Mesenchymal stem cell (in vitro differentiated cells and primary cell): ENCODE measurements at regions not wholly inside any gene's neighbourhood (a gene's known extent, or its start where the extent isn't known, plus 50 kb on each side); places are given as distances from the start of the nearest gene placed in this dataset.
A peak's percentile ranks its signal among the peaks of the same experiment; 100 is the strongest.

Source experiments
- DNase-seq: peaks from one replicate; pipeline ENCODE4 v3.0.0-alpha.2; 2013
- H2AFZ ChIP-seq: one replicate; pipeline ENCODE4 v1.6.1; 2013; ENCODE audit warnings: low read depth, mild to moderate bottlenecking, control low read depth, inconsistent platforms, low read length, moderate library complexity
- H2AK5ac ChIP-seq: 2 replicates; pipeline ENCODE4 v1.6.1; 2013; ENCODE audit warnings: low read length, moderate library complexity, mild to moderate bottlenecking, inconsistent platforms; ENCODE audit not compliant: severe bottlenecking
- H2BK120ac ChIP-seq: one replicate; pipeline ENCODE4 v1.6.1; 2013; ENCODE audit warnings: low read depth, mild to moderate bottlenecking, inconsistent platforms, low read length, moderate library complexity
- H2BK12ac ChIP-seq, 2 experiments: one replicate each; pipeline ENCODE4 v1.6.1; 2013; ENCODE audit warnings: inconsistent platforms in 2 of 2, low read length in 2 of 2, mild to moderate bottlenecking in 2 of 2, moderate library complexity in 2 of 2, control low read depth in 1 of 2
- H2BK15ac ChIP-seq: one replicate; pipeline ENCODE4 v1.6.1; 2013; ENCODE audit warnings: mild to moderate bottlenecking, low read depth, inconsistent platforms; ENCODE audit not compliant: poor library complexity, severe bottlenecking
- H2BK5ac ChIP-seq: 2 replicates; pipeline ENCODE4 v1.6.1; 2013; ENCODE audit warnings: low read depth, mild to moderate bottlenecking, low read length, control low read depth, inconsistent platforms; ENCODE audit not compliant: poor library complexity, severe bottlenecking
- H3K14ac ChIP-seq, 2 experiments: one replicate each; pipeline ENCODE4 v1.6.1; 2013; ENCODE audit warnings: inconsistent platforms in 2 of 2, low read length in 2 of 2, control low read depth in 1 of 2, mild to moderate bottlenecking in 1 of 2, moderate library complexity in 1 of 2
- H3K18ac ChIP-seq, 2 experiments: one replicate each; pipeline ENCODE4 v1.6.1; 2013; ENCODE audit warnings: inconsistent platforms in 2 of 2, low read length in 2 of 2, control low read depth in 1 of 2, low read depth in 1 of 2, mild to moderate bottlenecking in 1 of 2
- H3K23ac ChIP-seq, 2 experiments: one replicate each; pipeline ENCODE4 v1.6.1; 2013; ENCODE audit warnings: inconsistent platforms in 2 of 2, low read length in 2 of 2, mild to moderate bottlenecking in 2 of 2, moderate library complexity in 2 of 2, control low read depth in 1 of 2
- H3K27ac ChIP-seq: 2 replicates; pipeline ENCODE4 v1.5.1; 2013; ENCODE audit warnings: mild to moderate bottlenecking, moderate library complexity, low read length, control low read depth, inconsistent platforms; ENCODE audit not compliant: poor library complexity, severe bottlenecking
- H3K27me3 ChIP-seq, 2 experiments: 2 replicates each; pipeline versions ENCODE4 v1.6.1 to v1.7.0; 2013; ENCODE audit warnings: low read length in 2 of 2, mild to moderate bottlenecking in 2 of 2, moderate library complexity in 2 of 2, control low read depth in 1 of 2, inconsistent platforms in 1 of 2; ENCODE audit not compliant: control insufficient read depth in 1 of 2, insufficient read depth in 1 of 2
- H3K36me3 ChIP-seq, 2 experiments: 2 replicates each; pipeline versions ENCODE4 v1.6.1 to v1.7.0; 2013; ENCODE audit warnings: low read length in 2 of 2, control low read depth in 1 of 2, inconsistent platforms in 1 of 2, low read depth in 1 of 2, mild to moderate bottlenecking in 1 of 2; ENCODE audit not compliant: insufficient read depth in 2 of 2, control insufficient read depth in 1 of 2
- H3K4ac ChIP-seq, 2 experiments: one replicate each; pipeline ENCODE4 v1.6.1; 2013; ENCODE audit warnings: inconsistent platforms in 2 of 2, low read length in 2 of 2, mild to moderate bottlenecking in 2 of 2, moderate library complexity in 2 of 2, control low read depth in 1 of 2, low read depth in 1 of 2
- H3K4me1 ChIP-seq: 2 replicates; pipeline ENCODE4 v1.6.1; 2013; ENCODE audit warnings: low read depth, low read length, control low read depth; ENCODE audit not compliant: control insufficient read depth, insufficient read depth
- H3K4me2 ChIP-seq: 2 replicates; pipeline ENCODE4 v1.6.1; 2013; ENCODE audit warnings: low read length, mild to moderate bottlenecking, inconsistent platforms; ENCODE audit not compliant: poor library complexity, severe bottlenecking
- H3K4me3 ChIP-seq, 2 experiments: 2 replicates each; pipeline versions ENCODE4 v1.5.1 to v1.7.0; 2013; ENCODE audit warnings: low read length in 2 of 2, mild to moderate bottlenecking in 2 of 2, control low read depth in 1 of 2, low read depth in 1 of 2; ENCODE audit not compliant: insufficient read depth in 1 of 2
- H3K79me1 ChIP-seq: replicated peaks from 2 replicates; pipeline ENCODE4 v1.6.1; 2013; ENCODE audit warnings: mild to moderate bottlenecking, control low read depth, low read length, inconsistent platforms; ENCODE audit not compliant: poor library complexity, severe bottlenecking
- H3K9ac ChIP-seq: 2 replicates; pipeline ENCODE4 v1.7.0; 2013; ENCODE audit warnings: mild to moderate bottlenecking, low read length, moderate library complexity
- H3K9me3 ChIP-seq: 2 replicates; pipeline ENCODE4 v1.7.0; 2013; ENCODE audit warnings: mild to moderate bottlenecking, low read length; ENCODE audit not compliant: control insufficient read depth
- H4K8ac ChIP-seq: one replicate; pipeline ENCODE4 v1.6.1; 2013; ENCODE audit warnings: inconsistent platforms, mild to moderate bottlenecking, low read length, moderate library complexity
- H4K91ac ChIP-seq: one replicate; pipeline ENCODE4 v1.6.1; 2013; ENCODE audit warnings: mild to moderate bottlenecking, low read length, inconsistent platforms
- WGBS: methylation state at CpG from one replicate; pipeline ENCODE4 v1.1.7; 2013; ENCODE audit warnings: mixed read lengths; 5-methylcytosine and 5-hydroxymethylcytosine counted together

DNA sequence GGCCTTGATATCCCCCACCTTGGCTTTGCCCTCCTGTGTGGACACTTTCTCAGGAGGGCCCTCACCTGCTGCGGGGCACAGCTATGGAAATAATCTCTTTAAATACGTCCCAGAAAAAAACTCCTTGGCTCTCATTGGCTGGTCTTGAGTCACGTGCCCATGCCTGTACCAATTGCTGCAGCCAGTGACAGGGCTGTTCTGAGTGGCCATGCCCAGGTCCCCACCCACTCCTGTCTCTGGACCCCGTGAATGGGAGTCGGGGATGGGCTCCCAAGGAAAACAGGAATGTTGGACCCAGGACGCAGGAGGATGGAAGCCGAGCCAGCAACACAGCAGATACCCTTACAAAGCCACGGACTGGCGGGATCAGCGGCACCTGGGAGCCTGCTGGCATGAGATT is 53.1 kb upstream of the CDR2 start:
- WGBS: 97% methylated on average over 10 of the region's 10 CpGs
- DNase-seq: no peak
- Histone ChIP-seq H4K8ac (no peak overlapping the region), H3K4me1 (peaks cover 7% of the 10 kb centered on the region), H3K27ac (no peak overlapping the region), H2BK15ac (no peak overlapping the region), H3K23ac (no peak overlapping the region), H2AFZ (no peak overlapping the region), H2AK5ac (no peak overlapping the region), H3K4me2 (no peak overlapping the region), H3K18ac (no peak overlapping the region), H2BK12ac (no peak overlapping the region), H3K79me1 (peaks cover 6% of the 10 kb centered on the region), H3K9ac (no peak overlapping the region), H2BK5ac (no peak overlapping the region), H2BK120ac (no peak overlapping the region), H3K4ac (no peak overlapping the region), H3K14ac (no peak overlapping the region), H4K91ac (no peak overlapping the region), H3K36me3 (peaks cover 19 to 48% of the 10 kb centered on the region in 2 experiments), H3K27me3 (no peaks in the 10 kb centered on the region), H3K4me3 (no peak overlapping the region), H3K9me3 (no peaks in the 10 kb centered on the region)

DNA sequence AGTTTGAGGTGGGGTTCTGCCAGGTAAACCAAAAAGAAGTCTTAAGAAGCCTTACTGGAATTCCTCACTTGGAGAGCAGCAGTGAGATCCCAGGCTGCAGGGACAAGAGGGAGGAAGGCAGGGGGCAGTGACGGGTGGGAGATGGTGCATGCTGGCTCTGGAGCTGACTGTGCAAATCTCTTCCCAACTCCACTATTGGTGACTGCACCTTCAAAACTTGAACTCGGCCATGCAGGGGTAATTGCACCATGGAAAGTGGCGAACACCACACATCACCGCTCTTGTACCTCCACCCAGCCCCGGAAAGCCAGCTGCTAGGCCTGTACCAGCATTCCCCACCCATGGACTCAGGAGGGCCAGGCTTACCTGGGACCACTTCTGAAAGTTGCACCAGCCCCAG is 51.4 kb upstream of the CDR2 start:
- H2BK15ac ChIP-seq: no peak overlapping the region
- H3K36me3 ChIP-seq: peaks cover 20 to 51% of the 10 kb centered on the region in 2 experiments
- H3K4me3 ChIP-seq: no peak overlapping the region
- H2BK12ac ChIP-seq: no peak overlapping the region
- H3K9me3 ChIP-seq: no peaks in the 10 kb centered on the region
- H3K79me1 ChIP-seq: peaks cover 7% of the 10 kb centered on the region
- no peak overlapping the region for H3K23ac ChIP-seq
- no peak overlapping the region for H3K4ac ChIP-seq
- no peak overlapping the region for H3K14ac ChIP-seq
- H3K9ac ChIP-seq: no peak overlapping the region
- H2AK5ac ChIP-seq: no peak overlapping the region
- H2AFZ ChIP-seq: no peak overlapping the region
- no peak overlapping the region for H3K27ac ChIP-seq
- H2BK120ac ChIP-seq: no peak overlapping the region
- H2BK5ac ChIP-seq: no peak overlapping the region
- H3K4me2 ChIP-seq: no peak overlapping the region
- WGBS: 89% methylated on average over 5 of the region's 5 CpGs
- no peak for DNase-seq
- H3K18ac ChIP-seq: no peak overlapping the region
- H3K4me1 ChIP-seq: peaks cover 7% of the 10 kb centered on the region
- no peak overlapping the region for H4K91ac ChIP-seq
- no peaks in the 10 kb centered on the region for H3K27me3 ChIP-seq
- H4K8ac ChIP-seq: no peak overlapping the region

DNA sequence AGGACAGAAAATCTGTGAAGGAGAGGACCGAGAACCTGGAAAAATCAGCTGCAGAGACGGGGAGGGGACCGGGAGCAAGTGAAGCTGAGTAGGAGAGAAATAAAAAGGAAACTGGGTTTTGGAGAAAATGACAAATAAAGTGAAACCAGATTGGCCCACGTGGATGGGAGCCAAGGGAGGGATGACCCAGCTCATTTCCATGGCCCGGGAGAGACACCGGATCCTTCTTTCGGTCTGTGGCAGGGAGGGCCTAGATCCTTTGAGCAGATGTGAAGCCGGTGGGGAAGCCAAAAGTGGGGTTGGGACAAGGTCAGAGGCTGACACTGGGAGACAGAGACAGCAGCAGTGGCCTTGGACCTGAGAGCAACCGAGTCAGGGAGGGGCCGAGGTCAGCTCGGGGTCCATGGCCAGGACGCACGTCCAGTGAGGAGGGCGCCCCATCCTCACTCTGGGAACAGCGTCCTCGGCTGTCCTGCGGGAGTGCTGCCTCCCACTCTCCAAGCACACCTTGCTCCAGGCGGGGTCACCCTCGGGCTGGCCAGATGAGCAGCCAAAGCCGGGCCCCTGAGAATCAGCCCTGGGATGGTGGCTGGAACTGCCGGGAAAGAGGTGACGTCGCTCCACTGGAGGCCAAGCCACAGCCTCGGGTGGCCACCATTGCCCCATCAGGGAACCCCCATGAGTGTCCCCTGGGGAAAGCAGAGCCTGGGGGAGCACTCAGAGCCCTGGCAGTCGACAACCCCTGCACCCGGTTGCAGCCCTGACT is 50.8 kb upstream of the CDR2 start:
- no peak overlapping the region for H3K23ac ChIP-seq
- no peak overlapping the region for H2AK5ac ChIP-seq

DNA sequence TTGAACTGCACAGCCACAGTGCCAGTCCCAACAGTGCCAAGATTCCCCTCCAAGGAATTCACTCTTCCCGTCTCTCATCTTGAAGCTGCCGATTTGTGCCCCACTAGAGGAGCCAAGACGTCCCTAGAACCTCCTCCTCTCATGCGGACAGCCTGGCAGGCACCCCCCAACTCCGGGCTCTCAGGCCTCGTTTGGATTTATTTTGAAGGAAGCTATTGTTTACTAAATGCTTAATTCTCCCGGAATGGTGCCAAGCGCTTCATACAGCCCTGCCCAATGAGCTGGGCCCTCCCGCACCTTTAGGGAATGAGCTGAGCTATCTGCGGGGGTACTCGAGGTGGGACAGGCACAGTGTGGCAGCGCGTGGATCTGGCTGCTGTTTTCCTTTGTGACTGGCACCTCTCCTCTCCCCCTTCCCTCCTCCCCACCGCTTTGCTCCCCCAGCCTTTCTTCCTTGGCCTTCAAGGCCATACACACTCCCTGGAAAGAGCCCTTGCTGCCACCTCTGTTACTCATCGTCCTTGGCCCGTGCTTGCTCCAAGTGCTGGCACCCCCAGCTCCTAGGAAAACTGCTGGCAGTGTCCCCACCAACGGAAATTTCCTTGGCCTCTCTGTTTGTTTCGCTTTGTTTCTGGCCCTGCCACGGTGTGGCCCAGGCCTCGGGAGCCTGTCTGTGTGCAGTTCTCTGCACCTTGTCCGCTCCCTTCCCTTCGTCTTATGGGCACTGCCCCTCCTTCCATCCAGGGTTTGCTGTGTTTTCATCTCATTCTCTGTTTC is 49.9 kb upstream of the CDR2 start:
- no peak overlapping the region for H2BK5ac ChIP-seq
- 92% methylated on average over 22 of the region's 22 CpGs for WGBS
- peak overlapping the region; percentile 93 for H3K9ac ChIP-seq
- no peak overlapping the region for H4K8ac ChIP-seq
- no peak overlapping the region for H3K18ac ChIP-seq
- H2BK15ac ChIP-seq: no peak overlapping the region
- H2BK120ac ChIP-seq: no peak overlapping the region
- no peak overlapping the region for H3K23ac ChIP-seq
- H3K4ac ChIP-seq: no peak overlapping the region
- DNase-seq: no peak
- H3K4me1 ChIP-seq: peaks cover 7% of the 10 kb centered on the region
- no peak overlapping the region for H2BK12ac ChIP-seq
- peaks cover 11% of the 10 kb centered on the region for H3K79me1 ChIP-seq
- peak overlapping the region in 1 of 2 experiments; percentile 75 for H3K4me3 ChIP-seq
- no peaks in the 10 kb centered on the region for H3K27me3 ChIP-seq
- no peak overlapping the region for H3K14ac ChIP-seq
- H3K27ac ChIP-seq: no peak overlapping the region
- H4K91ac ChIP-seq: no peak overlapping the region
- no peak overlapping the region for H3K4me2 ChIP-seq
- no peaks in the 10 kb centered on the region for H3K9me3 ChIP-seq
- H3K36me3 ChIP-seq: peaks cover 23 to 61% of the 10 kb centered on the region in 2 experiments
- no peak overlapping the region for H2AK5ac ChIP-seq
- no peak overlapping the region for H2AFZ ChIP-seq

More for the DNA sequence above, 50.8 kb upstream of the CDR2 start:
- 95% methylated on average over 26 of the region's 26 CpGs for WGBS
- H3K14ac ChIP-seq: no peak overlapping the region
- H3K9me3 ChIP-seq: no peaks in the 10 kb centered on the region
- no peak overlapping the region for H3K18ac ChIP-seq
- H3K27ac ChIP-seq: no peak overlapping the region
- no peak overlapping the region for H2BK15ac ChIP-seq
- H2BK5ac ChIP-seq: no peak overlapping the region
- H2BK120ac ChIP-seq: no peak overlapping the region
- peaks cover 11% of the 10 kb centered on the region for H3K79me1 ChIP-seq
- H3K4me2 ChIP-seq: no peak overlapping the region
- peaks cover 7% of the 10 kb centered on the region for H3K4me1 ChIP-seq
- no peak overlapping the region for H4K8ac ChIP-seq
- H3K9ac ChIP-seq: peak overlapping the region; percentile 93
- peaks cover 21 to 57% of the 10 kb centered on the region in 2 experiments for H3K36me3 ChIP-seq
- H3K4ac ChIP-seq: no peak overlapping the region
- H2AFZ ChIP-seq: no peak overlapping the region
- no peak for DNase-seq
- no peak overlapping the region for H2BK12ac ChIP-seq
- H3K27me3 ChIP-seq: no peaks in the 10 kb centered on the region
- H3K4me3 ChIP-seq: peak overlapping the region in 1 of 2 experiments; percentile 75
- no peak overlapping the region for H4K91ac ChIP-seq
